K562 (cell line): ENCODE measurements at regions not wholly inside any gene's neighbourhood (a gene's known extent, or its start where the extent isn't known, plus 50 kb on each side); places are given as distances from the start of the nearest gene placed in this dataset.
A peak's percentile ranks its signal among the peaks of the same experiment; 100 is the strongest.

Source experiments
- ATAC-seq: fragments of 200-7000 bp; cut with Tn5 transposase; 3 replicates; pipeline ENCODE4 v1.9.1; 2020; ENCODE audit warnings: moderate library complexity
- BruUV-seq: library from RNA; stranded (reverse); fragments of 400-500 nt; replicated peaks from 2 replicates; lab custom pipeline; 2021; lab: Mats Ljungman, UMichigan
- CTCF ChIA-PET: fragments of 300-600 bp; formaldehyde crosslinking; extraction: SDS; loops from one replicate; lab custom pipeline; 2021; ENCODE audit warnings: low intra/inter-chr PET ratio; lab: Yijun Ruan, JAX
- POLR2A ChIA-PET: fragments of 300-600, 350-650 bp; sonication (Branson Sonifier 250); formaldehyde crosslinking; extraction: SDS; loops from one replicate; lab custom pipeline; 2021; ENCODE audit warnings: antibody characterized with exemption, inconsistent platforms; lab: Yijun Ruan, JAX
- DNase-seq, 4 experiments: peaks; one replicate each; pipeline versions ENCODE4 v3.0.0 to v3.0.0-alpha.2; 2011 to 2018; ENCODE audit warnings: low spot score in 3 of 4, mixed read lengths in 3 of 4; ENCODE audit errors: extremely low read depth in 1 of 4
- FAIRE-seq: peaks from 2 replicates; lab custom pipeline; 2011; peaks lifted over from hg19 to GRCh38; lab: Jason Lieb, UNC
- H2AFZ ChIP-seq: 2 replicates; pipeline ENCODE4 v1.6.0; 2011; ENCODE audit warnings: low read depth, low read length, control low read depth, inconsistent platforms
- H3K27ac ChIP-seq: fragments of 200-600 bp; 3 replicates; pipeline ENCODE4 v1.8.0; 2011; ENCODE audit warnings: low read depth, mild to moderate bottlenecking, control low read depth, inconsistent platforms, low read length, moderate library complexity, mixed read lengths; ENCODE audit errors: extremely low read depth
- H3K27me3 ChIP-seq, 2 experiments: fragments of 300-600 bp in 1 of 2; 2 replicates in 1 of 2; 3 replicates in 1 of 2; pipeline versions ENCODE4 v1.6.0 to v1.8.0; 2011; ENCODE audit warnings: inconsistent platforms in 2 of 2, low read length in 2 of 2, mild to moderate bottlenecking in 1 of 2, mixed read lengths in 1 of 2, moderate library complexity in 1 of 2; ENCODE audit not compliant: control insufficient read depth in 2 of 2, insufficient read depth in 2 of 2
- H3K36me3 ChIP-seq: fragments of 300-600 bp; 3 replicates; pipeline ENCODE4 v1.8.0; 2011; ENCODE audit warnings: mild to moderate bottlenecking, low read length, inconsistent platforms; ENCODE audit not compliant: control insufficient read depth, insufficient read depth
- H3K4me1 ChIP-seq, 2 experiments: fragments of 200-600 bp in 1 of 2; replicated peaks in 1 of 2; 2 replicates in 1 of 2; 3 replicates in 1 of 2; pipeline versions ENCODE4 v1.5.1 to v1.8.0; 2011; ENCODE audit warnings: inconsistent platforms in 2 of 2, low read length in 2 of 2, mild to moderate bottlenecking in 1 of 2, mixed read lengths in 1 of 2, moderate library complexity in 1 of 2; ENCODE audit not compliant: control insufficient read depth in 2 of 2, insufficient read depth in 2 of 2
- H3K4me2 ChIP-seq: 2 replicates; pipeline ENCODE4 v1.6.1; 2011; ENCODE audit warnings: low read length, control low read depth, inconsistent platforms, mixed read lengths; ENCODE audit not compliant: insufficient read depth
- H3K4me3 ChIP-seq: fragments of 200-600 bp; sonication (generic), shearing (Covaris generic); 2 replicates; pipeline ENCODE4 v1.5.1; 2016; ENCODE audit warnings: control low read depth, inconsistent platforms
- H3K79me2 ChIP-seq: fragments of 200-600 bp; 3 replicates; pipeline ENCODE4 v1.8.0; 2011; ENCODE audit warnings: low read length, inconsistent platforms; ENCODE audit not compliant: control insufficient read depth, insufficient read depth
- H3K9ac ChIP-seq, 2 experiments: 2 replicates each; pipeline versions ENCODE4 v1.6.0 to v1.6.1; 2011; ENCODE audit warnings: low read depth in 2 of 2, low read length in 2 of 2, control low read depth in 1 of 2, inconsistent platforms in 1 of 2, mild to moderate bottlenecking in 1 of 2, mixed read lengths in 1 of 2; ENCODE audit not compliant: insufficient read depth in 1 of 2
- H3K9me1 ChIP-seq: one replicate; pipeline ENCODE4 v1.6.0; 2011; ENCODE audit warnings: inconsistent platforms, mild to moderate bottlenecking, low read length, moderate library complexity; ENCODE audit not compliant: control insufficient read depth, insufficient read depth
- H3K9me3 ChIP-seq: replicated peaks from 2 replicates; pipeline ENCODE4 v1.5.1; 2011; ENCODE audit warnings: low read depth, low read length, inconsistent platforms; ENCODE audit not compliant: control insufficient read depth, insufficient read depth
- H4K20me1 ChIP-seq: replicated peaks from 2 replicates; pipeline ENCODE4 v1.6.1; 2011; ENCODE audit warnings: low read length, inconsistent platforms, mixed read lengths; ENCODE audit not compliant: control insufficient read depth, insufficient read depth
- BMI1 ChIP-seq: fragments of 150-350 bp; IDR thresholded peaks from 2 replicates; pipeline ENCODE4 v1.6.1; 2014; ENCODE audit warnings: low read length
- EGR1 ChIP-seq: fragments of 450-650 bp; conservative IDR thresholded peaks from 2 replicates; pipeline ENCODE4 v1.6.1; 2017; ENCODE audit warnings: mild to moderate bottlenecking
- ETS2 ChIP-seq: IDR thresholded peaks from 2 replicates; pipeline ENCODE4 v1.6.1; 2016; ENCODE audit warnings: borderline replicate concordance, missing genetic modification characterization, mild to moderate bottlenecking, moderate library complexity, missing compliant biosample characterization; ENCODE audit not compliant: poor library complexity, severe bottlenecking
- ETV5 ChIP-seq: sonication (generic); formaldehyde crosslinking; IDR thresholded peaks from 2 replicates; pipeline ENCODE4 v1.4.0; 2020; ENCODE audit warnings: low read depth, mild to moderate bottlenecking, missing genetic modification reagents
- ETV6 ChIP-seq, 3 experiments: fragments of 150-350 bp in 1 of 3; sonication (generic) in 1 of 3; formaldehyde crosslinking in 1 of 3; IDR thresholded peaks; 2 replicates each; pipeline versions ENCODE4 v1.6.1 to v1.8.0; 2014 to 2022; ENCODE audit warnings: borderline replicate concordance in 2 of 3, low read depth in 2 of 3, antibody characterized with exemption in 1 of 3, low read length in 1 of 3, mild to moderate bottlenecking in 1 of 3, missing genetic modification reagents in 1 of 3
- HLTF ChIP-seq: fragments of 450-650 bp; IDR thresholded peaks from 2 replicates; pipeline ENCODE4 v1.6.1; 2016
- IRF2 ChIP-seq: sonication (generic); formaldehyde crosslinking; IDR thresholded peaks from 2 replicates; pipeline ENCODE4 v1.8.1; 2022; ENCODE audit warnings: mild to moderate bottlenecking, missing genetic modification reagents
- MTA1 ChIP-seq: fragments of 450-650 bp; IDR thresholded peaks from 2 replicates; pipeline ENCODE4 v1.6.1; 2017; ENCODE audit warnings: borderline replicate concordance
- SIN3B ChIP-seq: fragments of 450-650 bp; IDR thresholded peaks from 2 replicates; pipeline ENCODE4 v1.6.1; 2017; ENCODE audit warnings: low read depth, mild to moderate bottlenecking, moderate library complexity
- TEAD1 ChIP-seq, 2 experiments: fragments of 450-650 bp in 1 of 2; sonication (generic) in 1 of 2; formaldehyde crosslinking; IDR thresholded peaks; 2 replicates each; pipeline versions ENCODE4 v1.4.0 to v1.8.0; 2020 to 2022; ENCODE audit warnings: mild to moderate bottlenecking in 2 of 2, missing genetic modification reagents in 1 of 2
- YY1 ChIP-seq, 3 experiments: IDR thresholded peaks; 2 replicates each; pipeline ENCODE4 v1.6.1; 2011; ENCODE audit warnings: low read length in 2 of 3, mild to moderate bottlenecking in 2 of 3, moderate library complexity in 2 of 3, borderline replicate concordance in 1 of 3, control low read depth in 1 of 3, low read depth in 1 of 3; ENCODE audit not compliant: insufficient read depth in 3 of 3, insufficient replicate concordance in 2 of 3, control insufficient read depth in 1 of 3, insufficient read length in 1 of 3; ENCODE audit errors: extremely low read depth in 1 of 3
- ZC3H8 ChIP-seq: fragments of 450-650 bp; IDR thresholded peaks from 2 replicates; pipeline ENCODE4 v1.6.1; 2017
- ZNF133 ChIP-seq: fragments of 250-450 bp; sonication (Bioruptor Pico); IDR thresholded peaks from 2 replicates; pipeline ENCODE4 v1.4.0; 2020; ENCODE audit warnings: mild to moderate bottlenecking
- ZNF445 ChIP-seq: fragments of 250-450 bp; sonication (Bioruptor Pico); IDR thresholded peaks from 2 replicates; pipeline ENCODE4 v1.4.0; 2020; ENCODE audit warnings: low read depth, mild to moderate bottlenecking, moderate library complexity
- ZNF644 ChIP-seq: fragments of 200-800 bp; sonication (Bioruptor generic); IDR thresholded peaks from 2 replicates; pipeline ENCODE4 v1.6.1; 2016; ENCODE audit warnings: low read depth, missing genetic modification characterization, missing compliant biosample characterization
- ZNF785 ChIP-seq: fragments of 250-450 bp; sonication (Bioruptor Pico); IDR thresholded peaks from 2 replicates; pipeline ENCODE4 v1.4.0; 2020; ENCODE audit warnings: mild to moderate bottlenecking
- WGBS: fragments of 100-300 bp; shearing (Covaris generic); methylation state at CpG from one replicate; pipeline ENCODE4 v1.1.6; 2016; ENCODE audit warnings: low coverage, mixed read lengths; ENCODE audit not compliant: insufficient coverage; ENCODE audit errors: missing lambda C conversion rate; 5-methylcytosine and 5-hydroxymethylcytosine counted together
- in situ Hi-C: fragments of 300-500 bp; cut with MboI; formaldehyde crosslinking; loops from 4 replicates; pipeline ENCODE4 v1.15.0; 2018; ENCODE audit warnings: inconsistent platforms, mixed read lengths
- intact Hi-C: fragments of 100-400 bp; cut with micrococcal nuclease; formaldehyde crosslinking; loops from 2 replicates; pipeline ENCODE4 v1.14.2; 2022
- TF ChIP-seq, protein P1 (sequence below): sonication (generic); formaldehyde crosslinking; IDR thresholded peaks from 2 replicates; pipeline ENCODE4 v1.9.0; 2022; ENCODE audit warnings: mild to moderate bottlenecking, missing genetic modification reagents
- TF ChIP-seq, protein P2 (sequence below): fragments of 450-650 bp; IDR thresholded peaks from 2 replicates; pipeline ENCODE4 v1.6.1; 2018; ENCODE audit not compliant: partially characterized antibody

DNA sequence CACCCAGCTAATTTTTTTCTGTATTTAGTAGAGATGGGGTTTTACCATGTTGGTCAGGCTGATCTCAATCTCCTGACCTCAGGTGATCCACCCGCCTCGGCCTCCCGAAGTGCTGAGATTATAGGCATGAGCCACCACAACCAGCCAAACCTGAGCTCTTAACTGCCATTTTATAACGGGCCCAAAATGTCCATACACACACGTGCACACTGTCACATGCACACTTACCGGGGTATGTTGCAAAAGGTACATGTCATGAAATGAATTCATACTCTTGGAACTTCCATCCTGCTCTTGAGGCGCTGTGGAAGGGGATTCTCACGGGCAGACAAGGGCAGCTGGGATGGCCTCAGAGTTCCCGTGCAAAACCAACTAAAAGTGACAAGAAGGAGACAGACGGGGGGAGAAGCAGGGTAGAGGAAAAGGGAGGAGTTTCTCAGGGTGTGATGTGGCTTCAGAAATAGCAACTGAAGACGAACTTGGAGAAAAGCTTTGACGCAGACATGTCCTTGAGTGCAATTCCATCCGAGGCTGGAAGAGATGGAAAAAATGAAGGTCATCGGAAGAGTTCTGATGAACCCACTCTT, 110.9 kb downstream of the BDH1 start:
- no TSS peak for BruUV-seq
- WGBS = 35% methylated on average over 14 of the region's 14 CpGs
- H3K9me1 ChIP-seq = no peaks in the 10 kb centered on the region
- peak overlapping the region; percentile 42; the same call in 1 of the 2 replicates for H3K4me2 ChIP-seq
- peaks cover 16 to 52% of the 10 kb centered on the region in 2 experiments for H3K4me1 ChIP-seq
- H3K27ac ChIP-seq = no peak overlapping the region; the same call in 2 of the 3 replicates
- ChIA-PET CTCF (no interaction called here), POLR2A (interaction anchor here (0.5 to 1.7 kb wide), 4 partner anchors 9 to 1107 kb away, joined by 3 to 5 read pairs (median 4); no protein-coding TSS in a partner anchor)
- ATAC-seq (no peak; the same call in 2 of the 3 replicates), DNase-seq (no peak), FAIRE-seq (no peak)
- intact Hi-C loops (loop anchor here (5.0 kb wide), 1 partner anchor 223 kb away; no protein-coding TSS in a partner anchor), in situ Hi-C loops (no loop called here)
- H3K36me3 ChIP-seq = no peaks in the 10 kb centered on the region
- no peaks in the 10 kb centered on the region for H3K9me3 ChIP-seq
- no peaks in the 10 kb centered on the region for H3K79me2 ChIP-seq
- H3K27me3 ChIP-seq = no peaks in the 10 kb centered on the region; a peak in 1 of 5 replicates
- no peaks in the 10 kb centered on the region for H4K20me1 ChIP-seq
- no peak overlapping the region for H3K4me3 ChIP-seq
- H2AFZ ChIP-seq = no peak overlapping the region
- H3K9ac ChIP-seq = no peak overlapping the region
- TF ChIP-seq ETV5 = no peak
- TF ChIP-seq, protein P1, sequence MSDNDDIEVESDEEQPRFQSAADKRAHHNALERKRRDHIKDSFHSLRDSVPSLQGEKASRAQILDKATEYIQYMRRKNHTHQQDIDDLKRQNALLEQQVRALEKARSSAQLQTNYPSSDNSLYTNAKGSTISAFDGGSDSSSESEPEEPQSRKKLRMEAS = peak; percentile 28; the same call in 1 of the 2 replicates
- no peak for TF ChIP-seq MTA1
- no peak for TF ChIP-seq ZNF445
- no peak for TF ChIP-seq ZNF133
- TF ChIP-seq ETV6 (IDR thresholded peaks at IDR 0.05; ENCODE audit: borderline replicate concordance in 1 of 2, low read depth in 2 of 2, low read length in 1 of 2) = no peak
- no peak for TF ChIP-seq ETV6 (CRISPR knock-in tag; IDR thresholded peaks at IDR 0.05; ENCODE audit: borderline replicate concordance)
- TF ChIP-seq ZNF785 = no peak
- no peak for TF ChIP-seq ZNF644
- no peak for TF ChIP-seq HLTF
- TF ChIP-seq BMI1 = no peak
- TF ChIP-seq ETS2 (tag) = no peak
- no peak for TF ChIP-seq ZC3H8
- TF ChIP-seq SIN3B = no peak
- TF ChIP-seq IRF2 (CRISPR knock-in tag) = no peak
- TF ChIP-seq YY1 (IDR thresholded peaks at IDR 0.05; ENCODE audit: borderline replicate concordance in 1 of 3, control insufficient read depth in 1 of 3, extremely low read depth in 1 of 3, insufficient read depth in 3 of 3, insufficient read length in 1 of 3, insufficient replicate concordance in 2 of 3, low read depth in 1 of 3, low read length in 2 of 3) = peak in 1 of 3 experiments; percentile 27
- TF ChIP-seq, protein P2, sequence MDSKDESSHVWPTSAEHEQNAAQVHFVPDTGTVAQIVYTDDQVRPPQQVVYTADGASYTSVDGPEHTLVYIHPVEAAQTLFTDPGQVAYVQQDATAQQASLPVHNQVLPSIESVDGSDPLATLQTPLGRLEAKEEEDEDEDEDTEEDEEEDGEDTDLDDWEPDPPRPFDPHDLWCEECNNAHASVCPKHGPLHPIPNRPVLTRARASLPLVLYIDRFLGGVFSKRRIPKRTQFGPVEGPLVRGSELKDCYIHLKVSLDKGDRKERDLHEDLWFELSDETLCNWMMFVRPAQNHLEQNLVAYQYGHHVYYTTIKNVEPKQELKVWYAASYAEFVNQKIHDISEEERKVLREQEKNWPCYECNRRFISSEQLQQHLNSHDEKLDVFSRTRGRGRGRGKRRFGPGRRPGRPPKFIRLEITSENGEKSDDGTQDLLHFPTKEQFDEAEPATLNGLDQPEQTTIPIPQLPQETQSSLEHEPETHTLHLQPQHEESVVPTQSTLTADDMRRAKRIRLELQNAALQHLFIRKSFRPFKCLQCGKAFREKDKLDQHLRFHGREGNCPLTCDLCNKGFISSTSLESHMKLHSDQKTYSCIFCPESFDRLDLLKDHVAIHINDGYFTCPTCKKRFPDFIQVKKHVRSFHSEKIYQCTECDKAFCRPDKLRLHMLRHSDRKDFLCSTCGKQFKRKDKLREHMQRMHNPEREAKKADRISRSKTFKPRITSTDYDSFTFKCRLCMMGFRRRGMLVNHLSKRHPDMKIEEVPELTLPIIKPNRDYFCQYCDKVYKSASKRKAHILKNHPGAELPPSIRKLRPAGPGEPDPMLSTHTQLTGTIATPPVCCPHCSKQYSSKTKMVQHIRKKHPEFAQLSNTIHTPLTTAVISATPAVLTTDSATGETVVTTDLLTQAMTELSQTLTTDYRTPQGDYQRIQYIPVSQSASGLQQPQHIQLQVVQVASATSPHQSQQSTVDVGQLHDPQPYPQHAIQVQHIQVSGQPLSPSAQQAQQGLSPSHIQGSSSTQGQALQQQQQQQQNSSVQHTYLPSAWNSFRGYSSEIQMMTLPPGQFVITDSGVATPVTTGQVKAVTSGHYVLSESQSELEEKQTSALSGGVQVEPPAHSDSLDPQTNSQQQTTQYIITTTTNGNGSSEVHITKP = no peak
- TF ChIP-seq TEAD1 (CRISPR knock-in tag; IDR thresholded peaks at IDR 0.05) = peak in 1 of 2 experiments; percentile 30; a peak in 1 of 4 replicates
- no peak for TF ChIP-seq EGR1
